Panc1 (cell line): ENCODE measurements at regions not wholly inside any gene's neighbourhood (a gene's known extent, or its start where the extent isn't known, plus 50 kb on each side); places are given as distances from the start of the nearest gene placed in this dataset.

ENCODE experiments used
- SIN3A ChIP-seq: IDR thresholded peaks from 2 replicates; pipeline ENCODE4 v1.6.1; 2012; ENCODE audit warnings: low read depth, mild to moderate bottlenecking, low read length, moderate library complexity, borderline replicate concordance; ENCODE audit not compliant: insufficient read depth
- TCF7L2 ChIP-seq: IDR thresholded peaks from 2 replicates; pipeline ENCODE4 v1.6.1; 2011; ENCODE audit warnings: mild to moderate bottlenecking, low read depth, low read length, inconsistent platforms
- TF ChIP-seq, protein P1 (sequence below): fragments of 450-650 bp; IDR thresholded peaks from 2 replicates; pipeline ENCODE4 v1.5.1; 2017; ENCODE audit warnings: mild to moderate bottlenecking
- TF ChIP-seq, protein P2 (sequence below), 2 experiments: IDR thresholded peaks; 2 replicates each; pipeline ENCODE4 v1.6.1; 2011 to 2012; ENCODE audit warnings: low read depth in 2 of 2, control low read depth in 1 of 2, low read length in 1 of 2, mild to moderate bottlenecking in 1 of 2, moderate library complexity in 1 of 2; ENCODE audit not compliant: insufficient read depth in 1 of 2

DNA sequence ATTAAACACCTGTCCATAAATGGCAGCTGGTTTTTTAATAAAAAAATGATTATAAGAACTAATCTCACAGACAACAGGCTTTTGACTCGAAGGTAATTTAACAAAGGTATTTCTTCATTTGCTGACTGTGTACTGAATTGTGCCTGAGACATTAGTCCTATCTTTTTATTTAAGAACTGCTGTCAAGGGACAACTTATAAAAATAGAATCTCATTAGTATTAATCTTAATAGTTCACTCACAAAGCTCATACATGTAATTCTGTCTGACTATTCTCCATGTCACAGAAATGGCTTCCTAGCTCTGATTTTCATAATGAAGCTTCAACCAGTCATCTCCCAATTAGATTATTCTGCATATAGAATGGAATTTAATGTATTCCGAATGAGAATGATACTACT lies 276.9 kb upstream of the PDZRN3 start:
- TF ChIP-seq, protein P1, sequence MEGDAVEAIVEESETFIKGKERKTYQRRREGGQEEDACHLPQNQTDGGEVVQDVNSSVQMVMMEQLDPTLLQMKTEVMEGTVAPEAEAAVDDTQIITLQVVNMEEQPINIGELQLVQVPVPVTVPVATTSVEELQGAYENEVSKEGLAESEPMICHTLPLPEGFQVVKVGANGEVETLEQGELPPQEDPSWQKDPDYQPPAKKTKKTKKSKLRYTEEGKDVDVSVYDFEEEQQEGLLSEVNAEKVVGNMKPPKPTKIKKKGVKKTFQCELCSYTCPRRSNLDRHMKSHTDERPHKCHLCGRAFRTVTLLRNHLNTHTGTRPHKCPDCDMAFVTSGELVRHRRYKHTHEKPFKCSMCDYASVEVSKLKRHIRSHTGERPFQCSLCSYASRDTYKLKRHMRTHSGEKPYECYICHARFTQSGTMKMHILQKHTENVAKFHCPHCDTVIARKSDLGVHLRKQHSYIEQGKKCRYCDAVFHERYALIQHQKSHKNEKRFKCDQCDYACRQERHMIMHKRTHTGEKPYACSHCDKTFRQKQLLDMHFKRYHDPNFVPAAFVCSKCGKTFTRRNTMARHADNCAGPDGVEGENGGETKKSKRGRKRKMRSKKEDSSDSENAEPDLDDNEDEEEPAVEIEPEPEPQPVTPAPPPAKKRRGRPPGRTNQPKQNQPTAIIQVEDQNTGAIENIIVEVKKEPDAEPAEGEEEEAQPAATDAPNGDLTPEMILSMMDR = no peak
- TF ChIP-seq, protein P2, sequence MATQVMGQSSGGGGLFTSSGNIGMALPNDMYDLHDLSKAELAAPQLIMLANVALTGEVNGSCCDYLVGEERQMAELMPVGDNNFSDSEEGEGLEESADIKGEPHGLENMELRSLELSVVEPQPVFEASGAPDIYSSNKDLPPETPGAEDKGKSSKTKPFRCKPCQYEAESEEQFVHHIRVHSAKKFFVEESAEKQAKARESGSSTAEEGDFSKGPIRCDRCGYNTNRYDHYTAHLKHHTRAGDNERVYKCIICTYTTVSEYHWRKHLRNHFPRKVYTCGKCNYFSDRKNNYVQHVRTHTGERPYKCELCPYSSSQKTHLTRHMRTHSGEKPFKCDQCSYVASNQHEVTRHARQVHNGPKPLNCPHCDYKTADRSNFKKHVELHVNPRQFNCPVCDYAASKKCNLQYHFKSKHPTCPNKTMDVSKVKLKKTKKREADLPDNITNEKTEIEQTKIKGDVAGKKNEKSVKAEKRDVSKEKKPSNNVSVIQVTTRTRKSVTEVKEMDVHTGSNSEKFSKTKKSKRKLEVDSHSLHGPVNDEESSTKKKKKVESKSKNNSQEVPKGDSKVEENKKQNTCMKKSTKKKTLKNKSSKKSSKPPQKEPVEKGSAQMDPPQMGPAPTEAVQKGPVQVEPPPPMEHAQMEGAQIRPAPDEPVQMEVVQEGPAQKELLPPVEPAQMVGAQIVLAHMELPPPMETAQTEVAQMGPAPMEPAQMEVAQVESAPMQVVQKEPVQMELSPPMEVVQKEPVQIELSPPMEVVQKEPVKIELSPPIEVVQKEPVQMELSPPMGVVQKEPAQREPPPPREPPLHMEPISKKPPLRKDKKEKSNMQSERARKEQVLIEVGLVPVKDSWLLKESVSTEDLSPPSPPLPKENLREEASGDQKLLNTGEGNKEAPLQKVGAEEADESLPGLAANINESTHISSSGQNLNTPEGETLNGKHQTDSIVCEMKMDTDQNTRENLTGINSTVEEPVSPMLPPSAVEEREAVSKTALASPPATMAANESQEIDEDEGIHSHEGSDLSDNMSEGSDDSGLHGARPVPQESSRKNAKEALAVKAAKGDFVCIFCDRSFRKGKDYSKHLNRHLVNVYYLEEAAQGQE (IDR thresholded peaks at IDR 0.05; ENCODE audit: insufficient read depth in 1 of 2, low read depth in 2 of 2, low read length in 1 of 2) = no peak
- no peak for TF ChIP-seq TCF7L2
- no peak for TF ChIP-seq SIN3A
